Hepatocyte (in vitro differentiated cells): ENCODE measurements at regions not wholly inside any gene's neighbourhood (a gene's known extent, or its start where the extent isn't known, plus 50 kb on each side); places are given as distances from the start of the nearest gene placed in this dataset.

Experiments used
- DNase-seq: peaks from one replicate; pipeline ENCODE4 v3.0.0-alpha.2; 2016; ENCODE audit warnings: low spot score
- H2AFZ ChIP-seq: fragments of 200-600 bp; sonication (generic); 2 replicates; pipeline ENCODE4 v1.6.0; 2016; ENCODE audit warnings: antibody characterized with exemption, mild to moderate bottlenecking
- H3K27ac ChIP-seq: fragments of 200-600 bp; sonication (generic); 2 replicates; pipeline ENCODE4 v1.5.1; 2016; ENCODE audit warnings: mild to moderate bottlenecking
- H3K27me3 ChIP-seq: fragments of 200-600 bp; sonication (generic); 2 replicates; pipeline ENCODE4 v1.6.1; 2016
- H3K36me3 ChIP-seq: fragments of 200-600 bp; sonication (generic); replicated peaks from 2 replicates; pipeline ENCODE4 v1.5.1; 2016; ENCODE audit warnings: low read depth; ENCODE audit not compliant: insufficient read depth
- H3K4me1 ChIP-seq: fragments of 200-600 bp; sonication (generic); 2 replicates; pipeline ENCODE4 v1.5.1; 2016; ENCODE audit warnings: mild to moderate bottlenecking, moderate library complexity; ENCODE audit not compliant: insufficient read depth
- H3K4me2 ChIP-seq: fragments of 200-600 bp; sonication (generic); 2 replicates; pipeline ENCODE4 v1.6.0; 2016
- H3K4me3 ChIP-seq: fragments of 200-600 bp; sonication (generic); 2 replicates; pipeline ENCODE4 v1.5.1; 2016; ENCODE audit warnings: mild to moderate bottlenecking
- H3K79me2 ChIP-seq: fragments of 200-600 bp; sonication (generic); 2 replicates; pipeline ENCODE4 v1.6.0; 2017; ENCODE audit warnings: mild to moderate bottlenecking
- H3K9me2 ChIP-seq: fragments of 200-600 bp; sonication (generic); replicated peaks from 2 replicates; pipeline ENCODE4 v1.6.0; 2017; ENCODE audit warnings: mild to moderate bottlenecking; ENCODE audit not compliant: insufficient read depth
- H3K9me3 ChIP-seq: fragments of 200-600 bp; sonication (generic); 2 replicates; pipeline ENCODE4 v1.5.1; 2016; ENCODE audit warnings: low read depth, mild to moderate bottlenecking
- H4K20me1 ChIP-seq: fragments of 200-600 bp; sonication (generic); 2 replicates; pipeline ENCODE4 v1.6.0; 2016; ENCODE audit warnings: mild to moderate bottlenecking; ENCODE audit not compliant: insufficient read depth, poor library complexity, severe bottlenecking
- EZH2 ChIP-seq: fragments of 200-600 bp; sonication (generic); IDR thresholded peaks from 2 replicates; pipeline ENCODE4 v1.6.1; 2016; ENCODE audit warnings: antibody characterized with exemption, mild to moderate bottlenecking, borderline replicate concordance
- EZH2phosphoT487 ChIP-seq: fragments of 200-600 bp; sonication (generic); IDR thresholded peaks from one replicate; pipeline ENCODE4 v1.6.1; 2018; ENCODE audit warnings: antibody characterized with exemption, mild to moderate bottlenecking, low read depth, moderate library complexity; ENCODE audit not compliant: unreplicated experiment, severe bottlenecking
- WGBS: methylation state at CpG from one replicate; pipeline ENCODE4 v1.1.6; 2016; ENCODE audit warnings: low lambda C conversion rate; ENCODE audit errors: missing lambda C conversion rate; 5-methylcytosine and 5-hydroxymethylcytosine counted together
- TF ChIP-seq, protein P1 (sequence below): fragments of 200-600 bp; sonication (generic); IDR thresholded peaks from 2 replicates; pipeline ENCODE4 v1.5.1; 2016; ENCODE audit warnings: antibody characterized with exemption, mild to moderate bottlenecking; ENCODE audit not compliant: poor library complexity

DNA sequence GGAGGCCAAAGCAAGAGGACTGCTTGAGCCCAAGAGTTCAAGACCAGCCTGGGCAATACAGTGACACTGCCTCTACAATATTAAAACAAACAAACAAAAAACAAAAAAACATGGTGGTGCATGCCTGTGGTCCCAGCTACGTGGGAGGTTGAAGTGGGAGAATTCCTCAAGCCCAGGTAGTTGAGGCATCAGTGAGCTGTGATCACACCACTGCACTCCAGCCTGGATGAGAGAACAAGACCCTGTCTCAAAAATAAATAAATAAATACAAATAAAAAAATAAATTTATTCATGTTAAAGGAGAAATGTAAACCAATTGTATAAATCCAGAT lies 200.6 kb downstream of the BCHE start:
- no peak overlapping the region for H2AFZ ChIP-seq
- H4K20me1 ChIP-seq: no peaks in the 10 kb centered on the region
- no peaks in the 10 kb centered on the region for H3K4me1 ChIP-seq
- H3K27ac ChIP-seq: no peak overlapping the region
- H3K4me2 ChIP-seq: no peak overlapping the region
- TF ChIP-seq EZH2phosphoT487: no peak
- TF ChIP-seq, protein P1, sequence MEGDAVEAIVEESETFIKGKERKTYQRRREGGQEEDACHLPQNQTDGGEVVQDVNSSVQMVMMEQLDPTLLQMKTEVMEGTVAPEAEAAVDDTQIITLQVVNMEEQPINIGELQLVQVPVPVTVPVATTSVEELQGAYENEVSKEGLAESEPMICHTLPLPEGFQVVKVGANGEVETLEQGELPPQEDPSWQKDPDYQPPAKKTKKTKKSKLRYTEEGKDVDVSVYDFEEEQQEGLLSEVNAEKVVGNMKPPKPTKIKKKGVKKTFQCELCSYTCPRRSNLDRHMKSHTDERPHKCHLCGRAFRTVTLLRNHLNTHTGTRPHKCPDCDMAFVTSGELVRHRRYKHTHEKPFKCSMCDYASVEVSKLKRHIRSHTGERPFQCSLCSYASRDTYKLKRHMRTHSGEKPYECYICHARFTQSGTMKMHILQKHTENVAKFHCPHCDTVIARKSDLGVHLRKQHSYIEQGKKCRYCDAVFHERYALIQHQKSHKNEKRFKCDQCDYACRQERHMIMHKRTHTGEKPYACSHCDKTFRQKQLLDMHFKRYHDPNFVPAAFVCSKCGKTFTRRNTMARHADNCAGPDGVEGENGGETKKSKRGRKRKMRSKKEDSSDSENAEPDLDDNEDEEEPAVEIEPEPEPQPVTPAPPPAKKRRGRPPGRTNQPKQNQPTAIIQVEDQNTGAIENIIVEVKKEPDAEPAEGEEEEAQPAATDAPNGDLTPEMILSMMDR: no peak
- no peak for TF ChIP-seq EZH2
- no peaks in the 10 kb centered on the region for H3K36me3 ChIP-seq
- H3K27me3 ChIP-seq: no peaks in the 10 kb centered on the region
- H3K79me2 ChIP-seq: no peaks in the 10 kb centered on the region
- whole genome bisulfite sequencing: 72% methylated on average over 1 of the region's 1 CpG
- H3K4me3 ChIP-seq: no peak overlapping the region
- no peak for DNase-seq
- no peaks in the 10 kb centered on the region for H3K9me3 ChIP-seq
- H3K9me2 ChIP-seq: no peaks in the 10 kb centered on the region

DNA sequence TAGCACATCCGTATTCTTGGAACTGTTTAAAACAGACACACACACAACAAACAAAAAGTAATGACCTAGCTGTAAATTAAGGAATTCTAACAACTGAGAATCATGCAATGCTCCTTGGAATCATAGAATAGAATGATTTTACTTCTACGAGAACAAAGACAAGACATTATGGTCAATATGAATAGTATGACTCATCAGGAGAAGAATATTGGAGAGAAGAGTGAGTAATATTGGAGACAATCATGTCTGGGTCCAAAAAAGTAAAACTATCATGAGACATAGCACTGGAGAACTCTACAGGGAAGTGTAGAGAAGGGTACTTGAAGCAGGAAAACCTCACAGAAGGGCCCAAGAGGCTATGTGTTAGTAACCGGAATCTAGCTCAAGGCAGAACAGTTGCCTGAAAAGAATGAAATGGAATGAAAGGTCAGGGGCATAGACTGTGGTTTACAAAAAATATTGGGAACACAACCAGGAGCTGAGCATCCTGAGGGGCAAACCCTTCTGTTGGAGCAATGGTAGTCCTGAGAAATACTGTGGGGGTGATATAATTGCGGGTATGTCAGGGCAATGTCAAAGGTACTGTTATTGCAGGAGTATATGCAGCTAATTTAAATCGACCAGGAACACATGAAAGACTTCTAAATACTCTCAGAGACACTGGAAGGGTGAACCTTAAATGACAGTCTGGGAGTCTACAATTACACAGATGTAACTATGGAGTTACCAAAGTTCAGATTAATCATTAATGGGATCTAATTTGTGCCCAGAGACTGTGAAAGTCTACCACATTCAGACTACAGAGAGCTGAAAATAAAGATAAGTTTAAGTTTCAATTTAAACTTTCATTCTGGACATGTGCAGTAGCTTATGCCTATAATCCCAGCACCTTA lies 201.2 kb downstream of the BCHE start:
- Histone ChIP-seq H3K9me2 (no peaks in the 10 kb centered on the region), H3K27me3 (no peaks in the 10 kb centered on the region), H3K4me2 (no peak overlapping the region), H3K79me2 (no peaks in the 10 kb centered on the region), H4K20me1 (no peaks in the 10 kb centered on the region), H2AFZ (no peak overlapping the region), H3K9me3 (no peaks in the 10 kb centered on the region), H3K4me3 (no peak overlapping the region), H3K4me1 (no peaks in the 10 kb centered on the region), H3K36me3 (no peaks in the 10 kb centered on the region), H3K27ac (no peak overlapping the region)
- no peak for DNase-seq
- no peak for TF ChIP-seq EZH2
- TF ChIP-seq, protein P1: no peak
- no peak for TF ChIP-seq EZH2phosphoT487
- 89% methylated on average over 5 of the region's 5 CpGs for whole genome bisulfite sequencing

DNA sequence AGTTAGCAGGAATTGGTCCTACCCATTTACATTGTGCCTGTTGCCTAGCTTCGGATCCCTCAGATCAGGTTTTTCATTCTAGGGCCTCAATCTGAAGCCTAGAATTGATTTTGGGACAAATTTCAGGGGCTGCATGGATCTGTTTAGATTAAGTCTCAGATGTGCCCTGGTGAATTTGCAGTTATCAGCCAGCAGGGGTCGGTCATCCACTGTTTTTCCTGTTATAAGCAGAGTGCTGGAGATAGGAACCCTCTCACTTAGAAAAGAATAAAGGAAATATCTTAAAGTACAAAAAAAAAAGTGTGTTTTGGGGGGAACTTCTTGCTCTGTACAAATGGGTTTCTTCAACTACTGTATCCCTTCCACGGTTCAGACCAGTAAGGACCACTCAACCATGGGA lies 212.5 kb downstream of the BCHE start:
- Histone ChIP-seq H3K4me2 (no peak overlapping the region), H3K27ac (no peak overlapping the region), H3K4me1 (no peaks in the 10 kb centered on the region), H3K36me3 (no peaks in the 10 kb centered on the region), H3K9me2 (no peaks in the 10 kb centered on the region), H3K27me3 (no peaks in the 10 kb centered on the region), H3K79me2 (no peaks in the 10 kb centered on the region), H4K20me1 (no peaks in the 10 kb centered on the region), H3K4me3 (no peak overlapping the region), H3K9me3 (no peaks in the 10 kb centered on the region), H2AFZ (no peak overlapping the region)
- no peak for DNase-seq
- TF ChIP-seq EZH2 (no peak), EZH2phosphoT487 (no peak)
- TF ChIP-seq, protein P1: no peak
- 72% methylated on average over 3 of the region's 3 CpGs for WGBS
